GM21825 (cell line): ENCODE measurements at regions not wholly inside any gene's neighbourhood (a gene's known extent, or its start where the extent isn't known, plus 50 kb on each side); places are given as distances from the start of the nearest gene placed in this dataset.
A peak's percentile ranks its signal among the peaks of the same experiment; 100 is the strongest.

Experiments
- ATAC-seq: cut with Tn5 transposase; IDR thresholded peaks from one replicate; pipeline ENCODE4 v1.9.1; 2021; ENCODE audit warnings: mild to moderate bottlenecking, moderate library complexity; ENCODE audit not compliant: unreplicated experiment

- ATAC-seq = no peak
Observed at GRCh38 chr2:156837635-156838370, 401.6 kb downstream of the GPD2 start.

GRCh38 chr2:156841321-156841720 is 405.1 kb downstream of the GPD2 start:
- no peak for ATAC-seq

- no peak for ATAC-seq
Observed at GRCh38 chr2:156845806-156846558, 409.8 kb downstream of the GPD2 start.

GRCh38 chr2:156852210-156852609 is 405.3 kb upstream of the GALNT5 start:
- ATAC-seq = no peak

GRCh38 chr2:156852681-156853080 is 404.8 kb upstream of the GALNT5 start:
- no peak for ATAC-seq

- no peak for ATAC-seq
Observed at GRCh38 chr2:156864325-156864724, 393.2 kb upstream of the GALNT5 start.

GRCh38 chr2:156864753-156865152 is 392.8 kb upstream of the GALNT5 start:
- no peak for ATAC-seq

GRCh38 chr2:156867201-156867600 is 390.3 kb upstream of the GALNT5 start:
- ATAC-seq = no peak

GRCh38 chr2:156874707-156875106 is 382.8 kb upstream of the GALNT5 start:
- no peak for ATAC-seq

- no peak for ATAC-seq
Observed at GRCh38 chr2:156883804-156884203, 373.7 kb upstream of the GALNT5 start.

- ATAC-seq = no peak
Observed at GRCh38 chr2:156884216-156884615, 373.3 kb upstream of the GALNT5 start.

GRCh38 chr2:156890529-156891148 is 366.9 kb upstream of the GALNT5 start:
- no peak for ATAC-seq

GRCh38 chr2:156891609-156892008 is 365.9 kb upstream of the GALNT5 start:
- ATAC-seq = no peak

- peak; percentile 40 for ATAC-seq
Observed at GRCh38 chr2:156892467-156893281, 364.8 kb upstream of the GALNT5 start.

- peak; percentile 96 for ATAC-seq
Observed at GRCh38 chr2:156896294-156896693, 361.2 kb upstream of the GALNT5 start.

GRCh38 chr2:156897548-156897947 is 360.0 kb upstream of the GALNT5 start:
- no peak for ATAC-seq

GRCh38 chr2:156901373-156902031 is 356.0 kb upstream of the GALNT5 start:
- no peak for ATAC-seq

- ATAC-seq = no peak
Observed at GRCh38 chr2:156903335-156903734, 354.2 kb upstream of the GALNT5 start.

GRCh38 chr2:156907806-156908205 is 349.7 kb upstream of the GALNT5 start:
- ATAC-seq = no peak

GRCh38 chr2:156908825-156909224 is 348.7 kb upstream of the GALNT5 start:
- ATAC-seq = no peak

- no peak for ATAC-seq
Observed at GRCh38 chr2:156909983-156910382, 347.5 kb upstream of the GALNT5 start.
